ENCODE measurements at regions not wholly inside any gene's neighbourhood (a gene's known extent, or its start where the extent isn't known, plus 50 kb on each side); places are given as distances from the start of the nearest gene placed in this dataset.

- TF ChIP-seq RORA (CRISPR knock-in tag; IDR thresholded peaks at IDR 0.05): no peak
- no peak for TF ChIP-seq MAFG (CRISPR knock-in tag; IDR thresholded peaks at IDR 0.05)
- TF ChIP-seq POLR2AphosphoS2 (IDR thresholded peaks at IDR 0.05; ENCODE audit: low read depth, low read length): no peak
- TF ChIP-seq LCORL (IDR thresholded peaks at IDR 0.05): no peak
- no peak for TF ChIP-seq LCORL (CRISPR knock-in tag; IDR thresholded peaks at IDR 0.05)
- no peak for TF ChIP-seq ZNF713 (CRISPR knock-in tag; IDR thresholded peaks at IDR 0.05)
- no peak for TF ChIP-seq ZNF292 (CRISPR knock-in tag; IDR thresholded peaks at IDR 0.05; ENCODE audit: borderline replicate concordance, low read depth)
- no peak for TF ChIP-seq ZNF513 (CRISPR knock-in tag; conservative IDR thresholded peaks at IDR 0.05)
- TF ChIP-seq RBM22 (optimal IDR thresholded peaks at IDR 0.05; ENCODE audit: low read length): no peak
- TF ChIP-seq ZBTB34 (CRISPR knock-in tag; IDR thresholded peaks at IDR 0.05): no peak
These were observed 101.0 kb upstream of the TAS2R1 start (continued) for GRCh38 chr5:9731159-9731558.

GRCh38 chr5:9728261-9728660 is 98.1 kb upstream of the TAS2R1 start:
- POLR2A ChIA-PET: no interaction called here
- H3K27ac ChIP-seq (ENCODE audit: extremely low read length, insufficient read depth, low read length): no peak overlapping the region
- no peak for ATAC-seq
- no peaks in the 10 kb centered on the region for H3K9me3 ChIP-seq (ENCODE audit: low read length)
- in situ Hi-C loops (cut with HindIII; ENCODE audit: extremely low pct_ligation_motif_present, low pct_unique_long_range_greater_than_20kb) (no loop called here), intact Hi-C loops (cut with micrococcal nuclease; ENCODE audit: unreplicated experiment) (no loop called here)
- H3K27me3 ChIP-seq (ENCODE audit: control insufficient read depth in 1 of 2, insufficient read depth in 2 of 2, low read length in 2 of 2): no peaks in the 10 kb centered on the region; a peak in 1 of 5 replicates
- BruUV-seq (replicated peaks): no TSS peak
- H3K79me2 ChIP-seq (ENCODE audit: insufficient read depth, low read length): no peaks in the 10 kb centered on the region
- H2AFZ ChIP-seq (ENCODE audit: low read length): no peak overlapping the region
- DNase-seq (ENCODE audit: low spot score): no peak
- WGBS (ENCODE audit: low lambda C conversion rate): 32% methylated on average over 2 of the region's 2 CpGs
- H3K36me3 ChIP-seq (replicated peaks in 1 of 2; ENCODE audit: control insufficient read depth in 1 of 2, insufficient read depth in 2 of 2, low read length in 2 of 2): no peaks in the 10 kb centered on the region
- CTCF ChIA-PET (ENCODE audit: low intra/inter-chr PET ratio, low total read pairs): no interaction called here
- no peak for FAIRE-seq
- H4K20me1 ChIP-seq (ENCODE audit: insufficient read depth, low read length): no peaks in the 10 kb centered on the region
- H3K4me2 ChIP-seq (ENCODE audit: low read depth, low read length): no peak overlapping the region
- no peaks in the 10 kb centered on the region for H3K4me1 ChIP-seq (ENCODE audit: insufficient read depth, low read length)
- TF ChIP-seq ZNF652 (CRISPR knock-in tag; IDR thresholded peaks at IDR 0.05; ENCODE audit: borderline replicate concordance, low read depth) (no peak), ZNF546 (CRISPR knock-in tag; conservative IDR thresholded peaks at IDR 0.05) (no peak), ZNF205 (CRISPR knock-in tag; IDR thresholded peaks at IDR 0.05) (no peak), HMGA1 (CRISPR knock-in tag; conservative IDR thresholded peaks at IDR 0.05) (no peak)
- no peak overlapping the region for H3K4me3 ChIP-seq (replicated peaks in 1 of 3; ENCODE audit: insufficient read depth in 1 of 3, low read depth in 2 of 3, low read length in 3 of 3)
- H3K9ac ChIP-seq (ENCODE audit: insufficient read depth, low read depth, low read length): no peak overlapping the region
